K562 (cell line): ENCODE measurements at regions not wholly inside any gene's neighbourhood (a gene's known extent, or its start where the extent isn't known, plus 50 kb on each side); places are given as distances from the start of the nearest gene placed in this dataset.

Source experiments
- ARID1B ChIP-seq: fragments of 450-650 bp; IDR thresholded peaks from 2 replicates; pipeline ENCODE4 v1.6.1; 2016; ENCODE audit warnings: antibody characterized with exemption, mild to moderate bottlenecking, inconsistent platforms
- BRF2 ChIP-seq: IDR thresholded peaks from 3 replicates; pipeline ENCODE4 v1.6.1; 2011; ENCODE audit warnings: borderline replicate concordance, mild to moderate bottlenecking; ENCODE audit not compliant: insufficient read length, insufficient read depth
- CBX3 ChIP-seq, 2 experiments: IDR thresholded peaks; 1 replicate in 1 of 2; 2 replicates in 1 of 2; pipeline ENCODE4 v1.6.1; 2012; ENCODE audit warnings: inconsistent platforms in 2 of 2, low read length in 2 of 2, borderline replicate concordance in 1 of 2, control low read depth in 1 of 2
- E2F3 ChIP-seq: fragments of 250-450 bp; sonication (Bioruptor Pico); IDR thresholded peaks from 2 replicates; pipeline ENCODE4 v1.4.0; 2020; ENCODE audit warnings: mild to moderate bottlenecking
- ETS1 ChIP-seq: conservative IDR thresholded peaks from 2 replicates; pipeline ENCODE4 v1.6.1; 2011; ENCODE audit warnings: low read depth, mild to moderate bottlenecking, low read length; ENCODE audit not compliant: control insufficient read depth
- ETV6 ChIP-seq, 3 experiments: fragments of 150-350 bp in 1 of 3; sonication (generic) in 1 of 3; formaldehyde crosslinking in 1 of 3; IDR thresholded peaks; 2 replicates each; pipeline versions ENCODE4 v1.6.1 to v1.8.0; 2014 to 2022; ENCODE audit warnings: borderline replicate concordance in 2 of 3, low read depth in 2 of 3, antibody characterized with exemption in 1 of 3, low read length in 1 of 3, mild to moderate bottlenecking in 1 of 3, missing genetic modification reagents in 1 of 3
- GABPB2 ChIP-seq: fragments of 250-450 bp; sonication (Bioruptor Pico); conservative IDR thresholded peaks from 2 replicates; pipeline ENCODE4 v1.5.1; 2021; ENCODE audit warnings: mild to moderate bottlenecking
- HNRNPK ChIP-seq: fragments of 200-400 bp; formaldehyde crosslinking; IDR thresholded peaks from one replicate; pipeline ENCODE4 v1.6.1; 2018; ENCODE audit warnings: mild to moderate bottlenecking, low read depth, low read length; ENCODE audit not compliant: poor library complexity, severe bottlenecking
- KLF1 ChIP-seq: fragments of 450-650 bp; IDR thresholded peaks from 2 replicates; pipeline ENCODE4 v1.6.1; 2016; ENCODE audit warnings: missing genetic modification characterization, missing compliant biosample characterization
- NUFIP1 ChIP-seq: fragments of 450-650 bp; IDR thresholded peaks from 2 replicates; pipeline ENCODE4 v1.6.1; 2018; ENCODE audit not compliant: partially characterized antibody
- RB1 ChIP-seq: fragments of 450-650 bp; IDR thresholded peaks from 2 replicates; pipeline ENCODE4 v1.6.1; 2017; ENCODE audit warnings: low read depth, mild to moderate bottlenecking
- SAFB2 ChIP-seq: fragments of 200-400 bp; formaldehyde crosslinking; IDR thresholded peaks from 2 replicates; pipeline ENCODE4 v1.6.1; 2018; ENCODE audit warnings: borderline replicate concordance, low read length, low read depth, moderate library complexity; ENCODE audit not compliant: severe bottlenecking
- SMARCC2 ChIP-seq: fragments of 450-650 bp; IDR thresholded peaks from 2 replicates; pipeline ENCODE4 v1.6.1; 2017; ENCODE audit warnings: antibody characterized with exemption, moderate library complexity, mild to moderate bottlenecking, low read depth
- SMARCE1 ChIP-seq: fragments of 450-650 bp; IDR thresholded peaks from 2 replicates; pipeline ENCODE4 v1.7.1; 2016; ENCODE audit warnings: mild to moderate bottlenecking
- THAP7 ChIP-seq: fragments of 250-450 bp; sonication (Bioruptor Pico); IDR thresholded peaks from 2 replicates; pipeline ENCODE4 v1.5.0; 2021
- ZNF354B ChIP-seq: fragments of 250-450 bp; sonication (Bioruptor Pico); IDR thresholded peaks from 2 replicates; pipeline ENCODE4 v1.4.0; 2020
- ZNF592 ChIP-seq: fragments of 450-650 bp; IDR thresholded peaks from 2 replicates; pipeline ENCODE4 v1.6.1; 2017; ENCODE audit warnings: antibody characterized with exemption, mild to moderate bottlenecking
- ZSCAN29 ChIP-seq: fragments of 450-650 bp; IDR thresholded peaks from 2 replicates; pipeline ENCODE4 v1.6.1; 2017
- TF ChIP-seq, protein P1 (sequence below): sonication (generic); formaldehyde crosslinking; IDR thresholded peaks from 2 replicates; pipeline ENCODE4 v1.8.1; 2022; ENCODE audit warnings: missing genetic modification reagents

- TF ChIP-seq ETV6 (IDR thresholded peaks at IDR 0.05; ENCODE audit: borderline replicate concordance in 1 of 2, low read depth in 2 of 2, low read length in 1 of 2) (no peak), ETV6 (CRISPR knock-in tag; IDR thresholded peaks at IDR 0.05; ENCODE audit: borderline replicate concordance) (no peak), HNRNPK (no peak), GABPB2 (no peak), BRF2 (no peak), CBX3 (IDR thresholded peaks at IDR 0.05; ENCODE audit: borderline replicate concordance in 1 of 2, low read length in 2 of 2) (peak in 1 of 2 experiments; percentile 56; a peak in 1 of 3 replicates), NUFIP1 (no peak), THAP7 (CRISPR knock-in tag) (no peak), ZNF592 (peak; percentile 70), KLF1 (tag) (no peak), ZNF354B (CRISPR knock-in tag) (0 out of 2 replicates have a peak, but pooled peaks have one; percentile 25), RB1 (no peak), E2F3 (CRISPR knock-in tag) (no peak), ZSCAN29 (no peak), SMARCE1 (0 out of 2 replicates have a peak, but pooled peaks have one; percentile 36), SAFB2 (no peak), SMARCC2 (0 out of 2 replicates have a peak, but pooled peaks have one; percentile 35), ETS1 (no peak), ARID1B (peak; percentile 52)
- TF ChIP-seq, protein P1, sequence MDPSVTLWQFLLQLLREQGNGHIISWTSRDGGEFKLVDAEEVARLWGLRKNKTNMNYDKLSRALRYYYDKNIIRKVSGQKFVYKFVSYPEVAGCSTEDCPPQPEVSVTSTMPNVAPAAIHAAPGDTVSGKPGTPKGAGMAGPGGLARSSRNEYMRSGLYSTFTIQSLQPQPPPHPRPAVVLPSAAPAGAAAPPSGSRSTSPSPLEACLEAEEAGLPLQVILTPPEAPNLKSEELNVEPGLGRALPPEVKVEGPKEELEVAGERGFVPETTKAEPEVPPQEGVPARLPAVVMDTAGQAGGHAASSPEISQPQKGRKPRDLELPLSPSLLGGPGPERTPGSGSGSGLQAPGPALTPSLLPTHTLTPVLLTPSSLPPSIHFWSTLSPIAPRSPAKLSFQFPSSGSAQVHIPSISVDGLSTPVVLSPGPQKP, result no peak
These were observed 399.7 kb upstream of the NR2F2 start (continued) for GRCh38 chr15:95930659-95931375.
